DND-41 (cell line): ENCODE measurements at regions not wholly inside any gene's neighbourhood (a gene's known extent, or its start where the extent isn't known, plus 50 kb on each side); places are given as distances from the start of the nearest gene placed in this dataset.

Experiments
- CTCF ChIP-seq: IDR thresholded peaks from 2 replicates; pipeline ENCODE4 v1.5.1; 2012; ENCODE audit warnings: borderline replicate concordance, low read length, moderate library complexity, mild to moderate bottlenecking; ENCODE audit not compliant: poor library complexity, severe bottlenecking; ENCODE audit errors: extremely low read depth
- EZH2 ChIP-seq: IDR thresholded peaks from 3 replicates; pipeline ENCODE4 v1.6.1; 2012; ENCODE audit warnings: borderline replicate concordance, low read depth, mild to moderate bottlenecking, moderate library complexity, low read length, inconsistent platforms; ENCODE audit not compliant: severe bottlenecking

GRCh38 chr4:96879527-96879926 is 1039.6 kb downstream of the PDHA2 start:
- TF ChIP-seq CTCF (no peak), EZH2 (no peak)
